OCI-LY3 (cell line): ENCODE measurements at regions not wholly inside any gene's neighbourhood (a gene's known extent, or its start where the extent isn't known, plus 50 kb on each side); places are given as distances from the start of the nearest gene placed in this dataset.

Experiments used
- H2AFZ ChIP-seq: fragments of 200-600, 300-600 bp; shearing (Covaris generic); 2 replicates; pipeline ENCODE4 v1.6.0; 2014; ENCODE audit warnings: antibody characterized with exemption, low read depth, low read length
- H3K27ac ChIP-seq: fragments of 200-600, 300-600 bp; sonication (generic); 2 replicates; pipeline ENCODE4 v1.5.1; 2014; ENCODE audit warnings: mild to moderate bottlenecking, low read length, moderate library complexity, mixed read lengths
- H3K27me3 ChIP-seq: fragments of 200-600, 300-600 bp; sonication (generic); 2 replicates; pipeline ENCODE4 v1.6.1; 2014; ENCODE audit warnings: low read depth, low read length, mixed read lengths
- H3K36me3 ChIP-seq: fragments of 200-600, 300-600 bp; sonication (generic); replicated peaks from 2 replicates; pipeline ENCODE3; 2014; ENCODE audit warnings: low read depth, low read length, mixed read lengths
- H3K4me1 ChIP-seq: fragments of 300-600, 200-600 bp; sonication (generic); 2 replicates; pipeline ENCODE4 v1.6.1; 2014; ENCODE audit warnings: low read length, mixed read lengths
- H3K4me2 ChIP-seq: fragments of 200-600, 300-600 bp; sonication (generic); 2 replicates; pipeline ENCODE4 v1.6.1; 2014; ENCODE audit warnings: low read length, mixed read lengths
- H3K4me3 ChIP-seq: fragments of 300-600, 200-600 bp; sonication (generic); 2 replicates; pipeline ENCODE4 v1.5.1; 2014; ENCODE audit warnings: antibody characterized with exemption, mild to moderate bottlenecking, low read length, moderate library complexity
- H3K79me2 ChIP-seq: fragments of 300-600, 200-600 bp; shearing (Covaris generic); 2 replicates; pipeline ENCODE4 v1.6.1; 2014; ENCODE audit warnings: mild to moderate bottlenecking, low read length, mixed read lengths
- H3K9ac ChIP-seq: fragments of 300-600, 200-600 bp; shearing (Covaris generic); 2 replicates; pipeline ENCODE4 v1.6.0; 2014; ENCODE audit warnings: mild to moderate bottlenecking, low read length, moderate library complexity
- H3K9me3 ChIP-seq: fragments of 200-600, 300-600 bp; shearing (Covaris generic); 2 replicates; pipeline ENCODE4 v1.6.1; 2014; ENCODE audit warnings: low read length, mixed read lengths; ENCODE audit not compliant: insufficient read depth
- H4K20me1 ChIP-seq: fragments of 200-600, 300-600 bp; sonication (generic); 2 replicates; pipeline ENCODE4 v1.6.1; 2016; ENCODE audit warnings: low read length, mixed read lengths; ENCODE audit not compliant: insufficient read depth
- CTCF ChIP-seq: fragments of 200-600, 300-600 bp; sonication (generic); IDR thresholded peaks from 2 replicates; pipeline ENCODE4 v1.5.1; 2014; ENCODE audit warnings: antibody characterized with exemption, low read length, low read depth
- EZH2phosphoT487 ChIP-seq: fragments of 200-600 bp; shearing (Covaris generic); IDR thresholded peaks from 2 replicates; pipeline ENCODE4 v1.6.1; 2018; ENCODE audit warnings: antibody characterized with exemption, mixed run types, low read depth

- Histone ChIP-seq H3K36me3 (no peaks in the 10 kb centered on the region), H3K4me3 (no peak overlapping the region), H3K27me3 (no peaks in the 10 kb centered on the region), H3K27ac (no peak overlapping the region), H3K4me1 (no peaks in the 10 kb centered on the region), H3K9me3 (no peaks in the 10 kb centered on the region), H2AFZ (no peak overlapping the region), H3K9ac (no peak overlapping the region), H3K79me2 (no peaks in the 10 kb centered on the region), H3K4me2 (no peak overlapping the region), H4K20me1 (no peaks in the 10 kb centered on the region)
- TF ChIP-seq CTCF, result no peak
- TF ChIP-seq EZH2phosphoT487, result no peak
Measured at GRCh38 chr13:74912898-74913297, 569.1 kb downstream of the TBC1D4 start.

- no peaks in the 10 kb centered on the region for H3K79me2 ChIP-seq
- no peaks in the 10 kb centered on the region for H3K4me1 ChIP-seq
- H3K27me3 ChIP-seq, result no peaks in the 10 kb centered on the region
- no peak overlapping the region for H2AFZ ChIP-seq
- H3K36me3 ChIP-seq, result no peaks in the 10 kb centered on the region
- H3K27ac ChIP-seq, result no peak overlapping the region
- no peak overlapping the region for H3K9ac ChIP-seq
- H3K9me3 ChIP-seq, result no peaks in the 10 kb centered on the region
- no peaks in the 10 kb centered on the region for H4K20me1 ChIP-seq
- H3K4me2 ChIP-seq, result no peak overlapping the region
- no peak for TF ChIP-seq CTCF
- TF ChIP-seq EZH2phosphoT487, result no peak
- H3K4me3 ChIP-seq, result no peak overlapping the region
Measured at GRCh38 chr13:74910415-74910814, 571.6 kb downstream of the TBC1D4 start.

- TF ChIP-seq CTCF (no peak), EZH2phosphoT487 (no peak)
- no peak overlapping the region for H3K4me2 ChIP-seq
Measured at GRCh38 chr13:74907788-74908187, 574.2 kb downstream of the TBC1D4 start.

GRCh38 chr13:74904556-74904955 is 577.4 kb downstream of the TBC1D4 start:
- TF ChIP-seq CTCF, result no peak
- TF ChIP-seq EZH2phosphoT487, result no peak
- no peak overlapping the region for H3K4me3 ChIP-seq
- H3K27me3 ChIP-seq, result no peaks in the 10 kb centered on the region
- no peaks in the 10 kb centered on the region for H3K36me3 ChIP-seq
- H3K4me1 ChIP-seq, result no peaks in the 10 kb centered on the region
- no peaks in the 10 kb centered on the region for H3K79me2 ChIP-seq
- no peaks in the 10 kb centered on the region for H3K9me3 ChIP-seq
- H3K9ac ChIP-seq, result no peak overlapping the region
- H3K27ac ChIP-seq, result no peak overlapping the region
- no peaks in the 10 kb centered on the region for H4K20me1 ChIP-seq
- no peak overlapping the region for H2AFZ ChIP-seq
- H3K4me2 ChIP-seq, result no peak overlapping the region

More at GRCh38 chr13:74907788-74908187, 574.2 kb downstream of the TBC1D4 start:
- H3K9ac ChIP-seq, result no peak overlapping the region
- H3K4me3 ChIP-seq, result no peak overlapping the region
- no peaks in the 10 kb centered on the region for H3K4me1 ChIP-seq
- no peak overlapping the region for H3K27ac ChIP-seq
- H2AFZ ChIP-seq, result no peak overlapping the region
- no peaks in the 10 kb centered on the region for H4K20me1 ChIP-seq
- H3K79me2 ChIP-seq, result no peaks in the 10 kb centered on the region
- no peaks in the 10 kb centered on the region for H3K36me3 ChIP-seq
- no peaks in the 10 kb centered on the region for H3K27me3 ChIP-seq
- H3K9me3 ChIP-seq, result no peaks in the 10 kb centered on the region
